GM12878 (cell line): ENCODE measurements at regions not wholly inside any gene's neighbourhood (a gene's known extent, or its start where the extent isn't known, plus 50 kb on each side); places are given as distances from the start of the nearest gene placed in this dataset.

Experiments used
- CBX5 ChIP-seq: sonication (generic); IDR thresholded peaks from 2 replicates; pipeline ENCODE4 v1.6.1; 2016; ENCODE audit warnings: low read depth, moderate library complexity, mild to moderate bottlenecking, inconsistent platforms
- ETV6 ChIP-seq, 2 experiments: fragments of 450-650 bp in 1 of 2; IDR thresholded peaks in 1 of 2; conservative IDR thresholded peaks in 1 of 2; 2 replicates each; pipeline ENCODE4 v1.6.1; 2014; ENCODE audit warnings: antibody characterized with exemption in 1 of 2, borderline replicate concordance in 1 of 2, low read depth in 1 of 2, mild to moderate bottlenecking in 1 of 2, moderate library complexity in 1 of 2
- NR2C1 ChIP-seq: fragments of 450-650 bp; IDR thresholded peaks from 2 replicates; pipeline ENCODE4 v1.6.1; 2017; ENCODE audit warnings: antibody characterized with exemption, mild to moderate bottlenecking, moderate library complexity

- TF ChIP-seq ETV6 (conservative IDR thresholded peaks at IDR 0.05 in 1 of 2, IDR thresholded peaks at IDR 0.05 in 1 of 2; ENCODE audit: borderline replicate concordance in 1 of 2, low read depth in 1 of 2) (no peak), CBX5 (no peak), NR2C1 (no peak)
Observed at GRCh38 chr17:79560527-79560926, 50.3 kb downstream of the RBFOX3 start.
